Fibroblast of peridontal ligament (primary cell): ENCODE measurements at regions not wholly inside any gene's neighbourhood (a gene's known extent, or its start where the extent isn't known, plus 50 kb on each side); places are given as distances from the start of the nearest gene placed in this dataset.
A peak's percentile ranks its signal among the peaks of the same experiment; 100 is the strongest.
"Not testable (repeated sequence)": the region's sequence is repeated elsewhere in the genome, so short reads cannot be mapped to it uniquely, and the experiment has no call there.

Source experiments
- DNase-seq: peaks from one replicate; pipeline ENCODE4 v3.0.0-alpha.2; 2010; ENCODE audit errors: extremely low read depth

- DNase-seq: not testable (repeated sequence)
Observed at GRCh38 chrX:1016281-1016680, 196.2 kb downstream of the CRLF2 start.

GRCh38 chrX:1012678-1013300, 199.7 kb downstream of the CRLF2 start:
- DNase-seq: no peak

GRCh38 chrX:1011691-1012283, 200.7 kb downstream of the CRLF2 start:
- no peak for DNase-seq

GRCh38 chrX:1009771-1010170, 202.7 kb downstream of the CRLF2 start:
- DNase-seq: no peak

- DNase-seq: no peak
Observed at GRCh38 chrX:1006156-1006730, 206.2 kb downstream of the CRLF2 start.

- DNase-seq: no peak
Observed at GRCh38 chrX:1002611-1003010, 209.8 kb downstream of the CRLF2 start.

- DNase-seq: no peak
Observed at GRCh38 chrX:997631-998137, 214.8 kb downstream of the CRLF2 start.

- no peak for DNase-seq
Observed at GRCh38 chrX:994780-995179, 217.7 kb downstream of the CRLF2 start.

GRCh38 chrX:989959-990510, 222.4 kb downstream of the CRLF2 start:
- peak; percentile 21 for DNase-seq

- not testable (repeated sequence) for DNase-seq
Observed at GRCh38 chrX:988530-988929, 223.9 kb downstream of the CRLF2 start.

GRCh38 chrX:981791-982626, 230.4 kb downstream of the CRLF2 start:
- no peak for DNase-seq

- DNase-seq: no peak
Observed at GRCh38 chrX:980587-981235, 231.7 kb downstream of the CRLF2 start.

GRCh38 chrX:979127-979526, 233.3 kb downstream of the CRLF2 start:
- not testable (repeated sequence) for DNase-seq

- no peak for DNase-seq
Observed at GRCh38 chrX:973010-973632, 239.3 kb downstream of the CRLF2 start.

GRCh38 chrX:968148-968965, 244.1 kb downstream of the CRLF2 start:
- no peak for DNase-seq

- DNase-seq: no peak
Observed at GRCh38 chrX:966396-967070, 245.9 kb downstream of the CRLF2 start.

- DNase-seq: no peak
Observed at GRCh38 chrX:964831-965416, 247.5 kb downstream of the CRLF2 start.

GRCh38 chrX:960821-961220, 251.6 kb downstream of the CRLF2 start:
- DNase-seq: no peak

- DNase-seq: no peak
Observed at GRCh38 chrX:959595-959994, 252.9 kb downstream of the CRLF2 start.
